Hepatocyte (in vitro differentiated cells): ENCODE measurements at regions not wholly inside any gene's neighbourhood (a gene's known extent, or its start where the extent isn't known, plus 50 kb on each side); places are given as distances from the start of the nearest gene placed in this dataset.

Experiments used
- EZH2 ChIP-seq: fragments of 200-600 bp; sonication (generic); IDR thresholded peaks from 2 replicates; pipeline ENCODE4 v1.6.1; 2016; ENCODE audit warnings: antibody characterized with exemption, mild to moderate bottlenecking, borderline replicate concordance
- EZH2phosphoT487 ChIP-seq: fragments of 200-600 bp; sonication (generic); IDR thresholded peaks from one replicate; pipeline ENCODE4 v1.6.1; 2018; ENCODE audit warnings: antibody characterized with exemption, mild to moderate bottlenecking, low read depth, moderate library complexity; ENCODE audit not compliant: unreplicated experiment, severe bottlenecking
- TF ChIP-seq, protein P1 (sequence below): fragments of 200-600 bp; sonication (generic); IDR thresholded peaks from 2 replicates; pipeline ENCODE4 v1.5.1; 2016; ENCODE audit warnings: antibody characterized with exemption, mild to moderate bottlenecking; ENCODE audit not compliant: poor library complexity

DNA sequence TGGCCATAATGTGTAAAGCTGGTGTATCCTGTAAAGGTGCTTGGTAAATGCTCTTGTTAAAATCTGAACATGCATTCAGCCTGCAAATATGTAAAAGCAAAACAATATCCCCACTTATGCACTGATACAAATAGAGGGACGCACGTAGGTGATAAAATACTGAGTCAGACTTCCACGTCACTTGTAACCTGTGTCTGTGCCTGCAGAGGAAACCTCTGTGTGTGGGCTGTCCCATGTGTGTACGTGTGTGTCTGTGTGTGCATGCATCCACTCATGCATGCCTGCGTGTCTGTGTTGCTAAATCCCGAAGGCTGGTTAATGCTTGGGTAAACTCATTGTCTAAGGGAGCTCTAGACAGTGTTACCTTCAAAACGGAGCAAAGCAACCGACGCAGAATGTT lies 68.9 kb downstream of the KLF6 start:
- TF ChIP-seq, protein P1, sequence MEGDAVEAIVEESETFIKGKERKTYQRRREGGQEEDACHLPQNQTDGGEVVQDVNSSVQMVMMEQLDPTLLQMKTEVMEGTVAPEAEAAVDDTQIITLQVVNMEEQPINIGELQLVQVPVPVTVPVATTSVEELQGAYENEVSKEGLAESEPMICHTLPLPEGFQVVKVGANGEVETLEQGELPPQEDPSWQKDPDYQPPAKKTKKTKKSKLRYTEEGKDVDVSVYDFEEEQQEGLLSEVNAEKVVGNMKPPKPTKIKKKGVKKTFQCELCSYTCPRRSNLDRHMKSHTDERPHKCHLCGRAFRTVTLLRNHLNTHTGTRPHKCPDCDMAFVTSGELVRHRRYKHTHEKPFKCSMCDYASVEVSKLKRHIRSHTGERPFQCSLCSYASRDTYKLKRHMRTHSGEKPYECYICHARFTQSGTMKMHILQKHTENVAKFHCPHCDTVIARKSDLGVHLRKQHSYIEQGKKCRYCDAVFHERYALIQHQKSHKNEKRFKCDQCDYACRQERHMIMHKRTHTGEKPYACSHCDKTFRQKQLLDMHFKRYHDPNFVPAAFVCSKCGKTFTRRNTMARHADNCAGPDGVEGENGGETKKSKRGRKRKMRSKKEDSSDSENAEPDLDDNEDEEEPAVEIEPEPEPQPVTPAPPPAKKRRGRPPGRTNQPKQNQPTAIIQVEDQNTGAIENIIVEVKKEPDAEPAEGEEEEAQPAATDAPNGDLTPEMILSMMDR, result no peak
- TF ChIP-seq EZH2 (no peak), EZH2phosphoT487 (no peak)
